ENCODE measurements at regions not wholly inside any gene's neighbourhood (a gene's known extent, or its start where the extent isn't known, plus 50 kb on each side); places are given as distances from the start of the nearest gene placed in this dataset.

DNA sequence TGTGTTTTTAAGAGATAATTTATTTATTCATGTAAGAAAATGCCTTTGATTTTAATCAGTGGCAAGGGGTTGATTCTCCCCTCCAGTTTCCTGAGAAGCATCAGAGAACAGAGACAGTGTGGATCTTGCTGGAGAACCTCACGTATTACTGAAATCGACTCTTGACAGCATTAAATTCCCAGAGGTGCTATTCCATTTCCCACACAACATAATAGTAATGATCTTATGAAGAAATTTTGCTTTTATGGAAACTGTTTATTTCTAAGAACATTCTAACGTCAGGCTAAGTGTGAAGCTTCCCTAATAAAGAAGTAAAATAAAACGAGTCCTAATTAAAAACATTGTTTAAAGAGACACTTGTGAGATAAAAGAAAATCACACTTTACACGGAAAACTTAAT is 293.1 kb upstream of the NRP1 start:
- no peak overlapping the region for H3K4me3 ChIP-seq (ENCODE audit: low read depth, low read length)
- no peak for DNase-seq (ENCODE audit: low read depth)
- TF ChIP-seq, protein P1, sequence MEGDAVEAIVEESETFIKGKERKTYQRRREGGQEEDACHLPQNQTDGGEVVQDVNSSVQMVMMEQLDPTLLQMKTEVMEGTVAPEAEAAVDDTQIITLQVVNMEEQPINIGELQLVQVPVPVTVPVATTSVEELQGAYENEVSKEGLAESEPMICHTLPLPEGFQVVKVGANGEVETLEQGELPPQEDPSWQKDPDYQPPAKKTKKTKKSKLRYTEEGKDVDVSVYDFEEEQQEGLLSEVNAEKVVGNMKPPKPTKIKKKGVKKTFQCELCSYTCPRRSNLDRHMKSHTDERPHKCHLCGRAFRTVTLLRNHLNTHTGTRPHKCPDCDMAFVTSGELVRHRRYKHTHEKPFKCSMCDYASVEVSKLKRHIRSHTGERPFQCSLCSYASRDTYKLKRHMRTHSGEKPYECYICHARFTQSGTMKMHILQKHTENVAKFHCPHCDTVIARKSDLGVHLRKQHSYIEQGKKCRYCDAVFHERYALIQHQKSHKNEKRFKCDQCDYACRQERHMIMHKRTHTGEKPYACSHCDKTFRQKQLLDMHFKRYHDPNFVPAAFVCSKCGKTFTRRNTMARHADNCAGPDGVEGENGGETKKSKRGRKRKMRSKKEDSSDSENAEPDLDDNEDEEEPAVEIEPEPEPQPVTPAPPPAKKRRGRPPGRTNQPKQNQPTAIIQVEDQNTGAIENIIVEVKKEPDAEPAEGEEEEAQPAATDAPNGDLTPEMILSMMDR (conservative IDR thresholded peaks at IDR 0.05; ENCODE audit: low read depth, low read length), result no peak

DNA sequence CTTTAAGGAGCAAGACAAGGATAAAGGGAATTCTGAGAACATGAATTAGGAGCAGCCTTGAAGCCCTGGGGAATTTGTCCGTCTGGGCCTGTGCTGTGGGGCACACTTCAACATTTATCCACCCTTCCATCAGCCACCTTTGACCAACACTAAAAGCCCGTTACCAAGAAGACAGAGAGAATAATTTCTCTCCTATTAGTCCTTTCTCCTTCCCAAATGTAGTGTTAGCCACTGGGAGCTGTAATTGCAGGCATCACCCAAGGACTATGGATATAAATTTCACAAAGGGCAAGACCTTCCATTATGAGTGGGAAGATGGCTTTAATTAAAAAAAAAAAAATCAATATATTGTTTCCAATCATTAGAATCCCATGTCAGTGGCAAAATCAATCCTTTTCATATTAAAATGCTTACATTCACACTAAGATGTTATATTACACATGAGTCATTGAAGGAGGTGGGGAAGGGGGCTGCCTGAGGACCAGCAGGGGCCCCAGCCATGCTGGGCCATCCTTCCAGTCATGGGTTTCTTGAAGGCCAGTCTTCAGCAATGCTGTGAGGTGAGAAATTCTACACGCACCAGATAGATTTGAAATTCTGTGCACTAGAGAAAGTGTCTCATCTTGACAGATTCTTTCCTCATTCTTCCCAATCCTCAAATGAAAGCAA is 292.5 kb upstream of the NRP1 start:
- DNase-seq (ENCODE audit: low read depth), result no peak
- TF ChIP-seq, protein P1 (conservative IDR thresholded peaks at IDR 0.05; ENCODE audit: low read depth, low read length), result no peak
- H3K4me3 ChIP-seq (ENCODE audit: low read depth, low read length), result no peak overlapping the region

DNA sequence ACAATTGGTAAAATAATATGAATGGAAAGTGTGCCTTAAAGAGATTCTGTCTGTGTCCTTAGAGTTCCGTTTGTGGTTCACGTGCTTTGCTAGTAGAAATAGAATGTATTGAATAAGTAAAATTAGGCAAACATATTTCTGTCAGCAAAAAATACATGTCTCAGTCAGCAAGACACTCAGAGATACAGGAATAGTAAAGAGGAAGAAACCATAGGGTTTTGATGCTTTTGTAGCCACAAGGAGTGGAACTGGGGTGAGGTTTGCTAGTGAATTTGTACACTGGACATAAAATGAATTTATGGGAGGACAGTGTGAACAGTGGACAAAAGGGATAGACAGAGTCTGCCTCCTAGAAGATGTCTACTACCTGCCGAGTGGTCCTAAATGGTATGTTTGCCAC is 289.2 kb upstream of the NRP1 start:
- H3K4me3 ChIP-seq (ENCODE audit: low read depth, low read length), result no peak overlapping the region
- TF ChIP-seq, protein P1 (conservative IDR thresholded peaks at IDR 0.05; ENCODE audit: low read depth, low read length), result no peak
- DNase-seq (ENCODE audit: low read depth), result no peak

DNA sequence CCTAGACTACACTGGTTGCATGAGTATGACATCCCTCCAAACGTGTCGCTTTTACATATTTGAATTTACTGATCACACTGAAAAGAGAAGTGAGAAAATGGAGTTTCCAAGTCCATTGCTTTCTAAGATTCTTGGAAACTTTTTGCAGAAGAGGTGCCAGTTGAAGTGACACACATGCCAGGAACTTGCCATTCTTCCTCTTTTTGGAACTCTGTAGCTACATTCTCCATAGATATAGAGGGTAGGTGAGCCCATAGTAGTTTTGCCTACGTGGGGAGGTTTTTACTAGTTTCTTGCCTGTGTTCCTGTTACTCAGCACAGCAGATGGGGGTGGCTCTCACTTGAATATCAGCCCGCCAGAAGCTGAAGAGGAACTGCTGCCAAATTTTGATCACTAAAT is 286.6 kb upstream of the NRP1 start:
- TF ChIP-seq, protein P1 (conservative IDR thresholded peaks at IDR 0.05; ENCODE audit: low read depth, low read length), result no peak
- no peak overlapping the region for H3K4me3 ChIP-seq (ENCODE audit: low read depth, low read length)
- DNase-seq (ENCODE audit: low read depth), result no peak

DNA sequence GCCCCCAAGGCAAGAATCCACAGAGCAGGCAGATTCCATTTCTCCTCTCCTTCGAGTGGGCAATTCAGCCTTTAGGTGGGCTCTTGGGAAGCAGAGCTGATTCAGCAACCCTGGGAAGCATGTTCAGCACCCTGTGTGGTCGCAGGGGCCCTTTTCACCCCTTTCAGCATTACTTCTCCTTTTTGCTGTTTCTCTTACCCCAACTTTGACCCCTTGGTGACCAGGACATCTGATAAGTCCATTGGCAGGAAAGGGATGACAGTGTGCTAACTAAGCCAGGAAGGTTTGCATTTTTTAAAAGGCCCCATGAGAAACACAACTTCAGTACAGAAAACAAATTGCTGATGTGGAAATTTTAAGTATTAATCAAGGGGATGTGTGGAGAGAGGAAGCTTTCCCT is 283.7 kb upstream of the NRP1 start:
- TF ChIP-seq, protein P1 (conservative IDR thresholded peaks at IDR 0.05; ENCODE audit: low read depth, low read length), result no peak
- H3K4me3 ChIP-seq (ENCODE audit: low read depth, low read length), result no peak overlapping the region
- no peak for DNase-seq (ENCODE audit: low read depth)

DNA sequence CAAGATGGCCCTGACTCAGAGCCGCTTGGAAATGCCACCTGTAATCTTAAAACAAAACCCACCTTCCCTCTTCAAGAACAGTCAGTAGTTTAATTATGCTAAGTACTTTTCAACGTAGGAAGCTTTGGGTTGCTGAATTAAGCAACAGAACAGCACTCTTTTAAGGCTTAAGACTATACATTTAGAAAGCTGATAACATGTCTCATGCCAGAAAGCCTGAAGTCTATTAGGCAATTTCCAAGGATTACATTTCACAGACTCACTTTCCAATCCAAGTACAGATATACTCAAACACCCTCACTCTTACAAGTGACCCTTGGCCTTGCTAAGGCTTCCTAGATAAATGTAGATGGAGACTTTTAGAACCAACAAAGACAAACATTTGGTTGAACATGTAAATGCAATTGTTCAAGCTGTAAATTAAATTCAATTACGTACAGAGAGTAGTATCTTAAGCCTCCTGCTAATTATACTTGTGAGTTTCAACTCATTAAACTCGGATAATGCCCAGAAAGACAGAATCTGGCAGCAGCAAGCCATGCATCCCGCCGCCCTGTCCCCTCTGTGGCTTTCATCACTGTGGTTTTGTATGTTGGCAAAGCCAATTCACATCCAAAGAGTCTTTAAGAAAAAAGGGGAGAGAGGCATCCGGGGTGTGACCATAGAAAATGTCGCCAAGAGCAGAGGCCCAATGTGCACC is 283.1 kb upstream of the NRP1 start:
- peak; percentile 43 for DNase-seq (ENCODE audit: low read depth)

More for the DNA sequence above, 283.1 kb upstream of the NRP1 start:
- TF ChIP-seq, protein P1 (conservative IDR thresholded peaks at IDR 0.05; ENCODE audit: low read depth, low read length), result no peak
- no peak overlapping the region for H3K4me3 ChIP-seq (ENCODE audit: low read depth, low read length)
